Smooth muscle cell of the brain vasculature (primary cell): ENCODE measurements at regions not wholly inside any gene's neighbourhood (a gene's known extent, or its start where the extent isn't known, plus 50 kb on each side); places are given as distances from the start of the nearest gene placed in this dataset.

Source experiments
- DNase-seq: peaks from one replicate; pipeline ENCODE4 v3.0.0-alpha.2; 2012; ENCODE audit warnings: low read depth, low spot score

DNA sequence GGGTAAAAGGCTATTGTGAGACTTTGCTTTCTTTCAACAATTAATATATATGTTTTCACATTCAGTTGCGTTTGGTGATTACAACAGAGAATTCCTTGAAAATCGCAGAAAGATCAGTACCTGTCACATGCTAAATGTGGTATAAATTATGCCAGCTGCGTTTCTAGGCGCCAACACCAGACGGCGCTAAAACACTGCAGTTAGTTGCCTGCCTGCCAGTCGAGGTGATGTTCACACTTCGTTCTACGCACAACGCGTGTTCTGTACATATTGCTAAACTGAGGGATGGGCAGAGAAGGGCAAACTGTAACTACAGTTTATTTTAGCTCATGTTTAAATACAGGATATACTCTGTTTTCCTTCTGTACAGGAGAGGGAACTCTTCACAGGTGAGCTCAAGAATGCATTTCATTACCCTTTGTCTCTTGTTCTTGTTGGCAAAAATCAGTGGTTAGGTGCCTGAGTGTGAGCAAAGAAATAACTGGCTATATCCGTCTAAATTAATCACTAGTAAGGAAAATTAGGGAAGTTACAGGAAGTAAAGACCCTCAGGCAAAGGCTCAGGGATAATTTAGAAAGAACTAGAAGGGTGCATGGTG lies 100.1 kb upstream of the RGS17 start:
- peak; percentile 18 for DNase-seq

GRCh38 chr6:153218184-153218792 lies 87.2 kb upstream of the RGS17 start:
- DNase-seq, result no peak

GRCh38 chr6:153216789-153217188 lies 85.7 kb upstream of the RGS17 start:
- DNase-seq, result no peak

DNA sequence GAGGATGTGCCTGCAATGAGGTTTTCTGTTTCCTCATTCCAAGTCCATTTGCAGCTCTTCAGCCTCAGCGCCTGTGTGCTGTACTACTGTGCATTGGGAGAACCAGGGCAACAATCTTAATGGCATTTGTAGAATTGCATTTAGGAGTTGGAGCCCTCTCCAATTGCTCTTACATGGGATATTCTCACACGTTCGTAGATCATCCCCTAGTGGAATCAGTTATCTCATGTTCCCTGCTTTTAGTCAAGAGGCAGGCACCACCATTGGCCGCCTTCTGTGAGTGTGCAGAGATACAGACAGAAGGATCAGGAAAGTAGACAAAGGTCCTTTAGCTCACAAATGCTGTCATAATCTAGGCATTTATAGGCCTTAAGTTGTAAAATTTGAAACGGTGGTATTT lies 84.2 kb upstream of the RGS17 start:
- DNase-seq, result no peak

GRCh38 chr6:153214436-153214835 lies 83.4 kb upstream of the RGS17 start:
- DNase-seq, result no peak

DNA sequence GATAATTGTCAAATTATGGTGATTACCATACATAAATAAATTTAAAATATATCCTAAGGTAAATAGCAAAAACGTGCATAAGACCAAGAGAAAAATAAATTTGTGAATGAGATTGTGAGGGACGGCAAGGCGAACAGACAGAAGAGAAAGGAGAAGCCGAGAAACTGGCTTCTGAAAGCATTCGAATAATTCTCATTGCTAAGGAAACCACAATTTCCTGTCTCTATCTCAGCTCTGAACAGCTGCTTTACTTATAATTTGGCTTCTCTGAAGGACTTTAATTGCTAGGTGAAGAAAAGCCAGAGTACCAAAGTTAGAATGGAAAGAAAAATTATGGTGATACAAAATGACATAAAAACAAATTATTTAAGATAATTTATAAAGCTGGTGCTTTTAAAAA lies 79.0 kb upstream of the RGS17 start:
- no peak for DNase-seq

GRCh38 chr6:153208706-153209105 lies 77.6 kb upstream of the RGS17 start:
- no peak for DNase-seq

GRCh38 chr6:153207617-153208016 lies 76.5 kb upstream of the RGS17 start:
- no peak for DNase-seq

DNA sequence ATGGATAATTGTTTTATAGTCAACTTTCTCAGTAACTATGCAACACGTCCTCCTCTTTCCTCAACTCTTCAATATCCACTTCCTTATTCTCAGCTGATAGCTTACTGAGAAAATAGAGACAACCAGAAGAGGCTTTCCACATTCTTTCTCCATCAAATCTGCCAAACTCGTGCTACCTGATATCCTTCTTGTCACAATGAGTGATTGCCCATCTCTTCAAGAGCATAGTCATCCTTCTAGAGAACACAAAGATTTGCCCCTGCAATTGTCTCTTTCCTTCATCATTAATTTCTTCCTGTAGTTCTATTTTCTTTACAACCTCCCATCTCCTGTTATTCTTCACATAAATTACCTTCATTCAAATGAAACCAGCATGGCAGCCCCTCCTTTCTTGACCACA lies 75.9 kb upstream of the RGS17 start:
- no peak for DNase-seq

DNA sequence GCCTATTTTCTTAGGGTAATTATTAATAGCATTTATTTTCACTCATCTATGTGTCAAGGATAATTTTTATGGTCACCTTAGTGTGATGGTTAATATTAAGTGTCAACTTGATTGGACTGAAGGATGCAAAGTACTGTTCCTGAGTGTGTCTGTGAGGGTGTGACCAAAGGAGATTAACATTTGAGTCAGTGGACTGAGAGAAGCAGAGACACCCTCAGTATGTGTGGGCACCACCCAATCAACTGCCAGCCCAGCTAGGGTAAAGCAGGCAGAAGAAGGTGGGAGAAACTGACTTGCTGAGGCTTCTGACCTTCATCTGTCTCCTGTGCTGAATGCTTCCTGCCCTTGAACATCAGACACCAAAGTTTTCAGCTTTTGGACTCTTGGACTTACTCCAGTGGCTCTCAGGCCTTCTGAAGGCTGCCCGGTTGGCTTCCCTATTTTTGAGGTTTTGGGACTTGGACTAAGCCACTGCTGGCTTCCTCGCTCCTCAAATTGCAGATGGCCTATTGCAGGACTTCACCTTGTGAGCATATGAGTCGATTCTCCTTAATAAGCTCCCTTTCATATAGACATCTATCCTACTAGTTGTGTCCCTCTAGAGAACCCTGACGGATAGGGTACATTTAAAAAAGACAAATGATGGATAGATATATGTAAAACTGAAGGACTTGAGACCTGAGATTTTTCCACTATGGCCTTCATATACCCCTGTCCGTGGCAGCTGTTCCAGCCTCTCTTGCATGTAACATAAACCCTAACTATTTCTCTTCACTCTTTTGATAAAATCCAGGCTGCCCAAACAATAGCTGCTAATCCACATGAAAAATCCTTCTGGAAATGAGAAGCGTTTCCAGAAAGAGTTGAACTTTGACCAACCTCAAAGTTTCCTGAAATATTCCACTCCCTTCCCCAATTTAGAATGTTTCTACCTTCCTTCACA lies 62.1 kb upstream of the RGS17 start:
- DNase-seq, result no peak

- no peak for DNase-seq
Observed at GRCh38 chr6:153183925-153184324, 52.8 kb upstream of the RGS17 start.
